Prostate gland (tissue), 2 donors: ENCODE measurements at regions not wholly inside any gene's neighbourhood (a gene's known extent, or its start where the extent isn't known, plus 50 kb on each side); places are given as distances from the start of the nearest gene placed in this dataset.

Source experiments
- POLR2A ChIP-seq: fragments of 450-650 bp; IDR thresholded peaks from one replicate; pipeline ENCODE4 v1.6.1; 2016; ENCODE audit warnings: antibody characterized with exemption, mild to moderate bottlenecking
- TF ChIP-seq, protein P1 (sequence below), 4 experiments: fragments of 200-600 bp in 2 of 4; fragments of 450-650 bp in 2 of 4; sonication (generic) in 2 of 4; IDR thresholded peaks; 1 replicate in 3 of 4; 2 replicates in 1 of 4; pipeline ENCODE4 v1.5.1; 2016 to 2019; ENCODE audit warnings: antibody characterized with exemption in 4 of 4, mild to moderate bottlenecking in 2 of 4, moderate library complexity in 2 of 4

DNA sequence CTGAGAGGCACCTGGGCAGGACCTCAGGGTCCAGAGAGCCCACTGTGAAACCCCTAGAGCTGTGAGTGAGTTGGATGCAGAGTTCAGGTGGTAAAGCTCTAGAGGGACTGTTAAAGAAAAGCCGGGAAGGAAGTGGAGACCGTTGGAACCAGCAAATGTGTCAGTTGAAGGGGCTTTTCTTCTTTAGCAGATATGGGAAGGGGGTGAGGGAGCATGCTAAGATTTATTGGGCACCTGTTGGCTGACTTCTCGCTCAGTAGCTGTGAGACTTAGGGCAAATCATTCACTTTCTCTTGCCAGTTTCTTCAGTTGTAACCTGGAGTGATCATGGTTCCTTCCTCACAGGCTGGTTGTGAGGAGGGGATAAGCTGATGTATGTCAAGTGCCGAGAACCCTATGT lies 287.7 kb downstream of the DHX35 start:
- TF ChIP-seq, protein P1, sequence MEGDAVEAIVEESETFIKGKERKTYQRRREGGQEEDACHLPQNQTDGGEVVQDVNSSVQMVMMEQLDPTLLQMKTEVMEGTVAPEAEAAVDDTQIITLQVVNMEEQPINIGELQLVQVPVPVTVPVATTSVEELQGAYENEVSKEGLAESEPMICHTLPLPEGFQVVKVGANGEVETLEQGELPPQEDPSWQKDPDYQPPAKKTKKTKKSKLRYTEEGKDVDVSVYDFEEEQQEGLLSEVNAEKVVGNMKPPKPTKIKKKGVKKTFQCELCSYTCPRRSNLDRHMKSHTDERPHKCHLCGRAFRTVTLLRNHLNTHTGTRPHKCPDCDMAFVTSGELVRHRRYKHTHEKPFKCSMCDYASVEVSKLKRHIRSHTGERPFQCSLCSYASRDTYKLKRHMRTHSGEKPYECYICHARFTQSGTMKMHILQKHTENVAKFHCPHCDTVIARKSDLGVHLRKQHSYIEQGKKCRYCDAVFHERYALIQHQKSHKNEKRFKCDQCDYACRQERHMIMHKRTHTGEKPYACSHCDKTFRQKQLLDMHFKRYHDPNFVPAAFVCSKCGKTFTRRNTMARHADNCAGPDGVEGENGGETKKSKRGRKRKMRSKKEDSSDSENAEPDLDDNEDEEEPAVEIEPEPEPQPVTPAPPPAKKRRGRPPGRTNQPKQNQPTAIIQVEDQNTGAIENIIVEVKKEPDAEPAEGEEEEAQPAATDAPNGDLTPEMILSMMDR (IDR thresholded peaks at IDR 0.05) = no peak
- TF ChIP-seq POLR2A = no peak
